NCI-H146 (cell line): ENCODE measurements at regions not wholly inside any gene's neighbourhood (a gene's known extent, or its start where the extent isn't known, plus 50 kb on each side); places are given as distances from the start of the nearest gene placed in this dataset.
"Not testable (repeated sequence)": the region's sequence is repeated elsewhere in the genome, so short reads cannot be mapped to it uniquely, and the experiment has no call there.

Source experiments
- DNase-seq: peaks from one replicate; lab custom pipeline; 2025; lab: John Stamatoyannopoulos, UW

GRCh38 chr12:127145241-127145928 is 1121.6 kb upstream of the TMEM132C start:
- no peak for DNase-seq

DNA sequence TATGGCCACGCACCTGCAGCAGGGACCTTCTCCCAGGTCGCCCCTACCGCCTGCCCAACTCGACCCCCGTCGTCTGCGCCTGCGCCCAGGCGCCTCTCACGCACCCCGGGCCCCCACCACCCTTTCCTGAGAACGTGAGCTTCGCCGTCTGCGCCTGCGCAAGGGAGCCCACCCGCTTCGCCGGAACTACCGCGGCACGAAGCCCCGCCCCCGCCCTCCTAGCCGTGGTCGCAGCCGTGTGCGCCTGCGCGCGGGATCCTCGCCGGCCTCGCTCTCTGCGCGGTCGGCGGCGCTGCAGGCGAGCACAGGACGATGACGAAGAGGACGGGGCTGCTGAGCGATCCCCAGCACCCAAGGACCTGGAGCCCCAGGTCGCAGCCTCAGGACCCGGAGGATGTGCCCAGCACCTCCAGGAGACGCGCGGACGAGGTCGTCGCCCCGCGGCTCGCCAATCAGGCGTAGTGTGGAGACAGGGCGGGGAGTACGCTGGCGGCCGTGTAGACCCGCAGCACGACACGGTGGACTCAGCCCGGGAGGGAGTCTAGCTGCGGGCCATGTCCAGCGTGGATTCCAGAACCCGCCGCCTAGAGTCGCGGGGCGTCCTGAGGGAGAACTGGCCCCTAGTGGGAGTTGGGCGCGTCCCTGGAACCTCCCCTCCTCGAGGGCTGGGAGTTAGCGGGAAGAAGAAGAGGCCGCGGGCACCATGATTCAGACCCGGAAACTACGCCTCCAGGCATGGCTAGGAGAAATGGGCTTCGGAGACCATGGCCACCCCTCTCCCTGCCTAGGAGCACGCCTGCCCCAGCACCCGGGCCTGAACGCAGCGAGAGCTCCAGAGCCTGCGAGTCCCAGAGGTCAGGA is 1120.8 kb upstream of the TMEM132C start:
- DNase-seq, result peak; percentile 60

DNA sequence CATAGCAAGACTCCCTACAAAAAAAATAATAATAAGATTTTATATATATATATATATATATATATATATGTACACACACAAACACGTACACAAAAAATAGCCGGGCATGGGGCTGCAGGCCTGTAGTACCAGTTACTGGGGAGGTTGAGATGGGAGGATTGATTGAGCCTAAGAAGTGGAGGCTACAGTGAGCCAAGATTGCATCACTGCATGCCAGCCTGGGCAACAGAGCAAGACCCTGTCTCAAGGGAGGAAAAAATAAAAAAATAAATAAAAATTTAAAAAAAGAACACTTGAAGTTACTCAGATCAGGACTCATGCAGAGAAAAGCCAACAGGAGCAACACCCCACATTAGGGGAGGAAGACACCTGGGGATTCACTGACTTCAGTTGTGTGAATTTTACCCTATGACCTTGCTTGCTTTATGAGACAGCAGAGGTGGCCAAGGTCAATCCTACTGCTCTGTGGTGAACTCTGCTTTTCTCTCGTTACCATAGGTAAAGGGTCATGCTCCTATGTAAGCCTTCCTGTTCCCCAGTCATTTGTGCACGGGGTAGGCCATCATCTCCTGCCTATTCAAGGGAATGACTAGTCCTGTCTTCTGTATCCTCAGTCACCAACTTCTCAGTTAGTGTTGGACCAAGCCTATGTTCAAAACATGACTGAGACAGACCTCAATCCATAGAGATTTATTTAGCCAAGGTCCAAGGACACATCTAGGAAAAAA is 1119.8 kb upstream of the TMEM132C start:
- no peak for DNase-seq

DNA sequence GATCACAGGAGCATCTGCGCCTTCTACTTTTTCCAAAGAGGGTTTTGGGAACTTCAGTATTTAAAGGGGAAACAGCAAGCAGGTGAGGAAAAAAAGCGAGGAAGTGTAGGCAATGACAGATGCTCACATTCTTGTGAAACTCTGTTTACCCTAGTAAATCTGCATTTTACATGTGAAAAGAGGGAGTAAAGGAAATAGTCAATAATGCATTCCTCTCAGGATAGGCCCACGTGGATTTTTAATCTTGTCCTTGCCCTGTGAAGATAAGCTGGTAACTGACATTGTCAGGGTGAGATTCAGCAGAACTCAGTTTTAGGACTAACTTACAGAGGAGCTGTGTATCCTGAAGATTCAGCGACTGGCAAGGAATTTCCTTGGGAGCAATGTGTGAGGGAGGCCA is 1119.2 kb upstream of the TMEM132C start:
- DNase-seq, result no peak

DNA sequence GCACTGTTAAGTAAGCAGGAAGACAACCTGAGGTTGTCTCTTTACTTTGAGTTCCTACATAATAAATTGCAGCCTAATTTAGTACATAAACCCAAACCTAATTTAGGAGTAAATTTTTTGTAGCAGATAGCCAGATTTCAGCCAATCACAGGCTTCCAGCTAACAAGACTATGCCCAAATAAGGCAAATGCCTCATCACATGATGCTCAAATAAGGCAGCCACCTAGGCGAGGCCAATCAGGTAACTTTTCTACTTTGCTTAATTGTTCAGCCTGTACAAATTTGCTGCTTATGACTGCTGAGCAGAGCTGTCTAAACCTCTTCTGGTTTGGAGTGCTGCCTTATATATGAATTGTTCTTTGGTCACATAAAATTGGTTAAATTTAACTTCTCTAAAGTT is 1118.7 kb upstream of the TMEM132C start:
- no peak for DNase-seq

DNA sequence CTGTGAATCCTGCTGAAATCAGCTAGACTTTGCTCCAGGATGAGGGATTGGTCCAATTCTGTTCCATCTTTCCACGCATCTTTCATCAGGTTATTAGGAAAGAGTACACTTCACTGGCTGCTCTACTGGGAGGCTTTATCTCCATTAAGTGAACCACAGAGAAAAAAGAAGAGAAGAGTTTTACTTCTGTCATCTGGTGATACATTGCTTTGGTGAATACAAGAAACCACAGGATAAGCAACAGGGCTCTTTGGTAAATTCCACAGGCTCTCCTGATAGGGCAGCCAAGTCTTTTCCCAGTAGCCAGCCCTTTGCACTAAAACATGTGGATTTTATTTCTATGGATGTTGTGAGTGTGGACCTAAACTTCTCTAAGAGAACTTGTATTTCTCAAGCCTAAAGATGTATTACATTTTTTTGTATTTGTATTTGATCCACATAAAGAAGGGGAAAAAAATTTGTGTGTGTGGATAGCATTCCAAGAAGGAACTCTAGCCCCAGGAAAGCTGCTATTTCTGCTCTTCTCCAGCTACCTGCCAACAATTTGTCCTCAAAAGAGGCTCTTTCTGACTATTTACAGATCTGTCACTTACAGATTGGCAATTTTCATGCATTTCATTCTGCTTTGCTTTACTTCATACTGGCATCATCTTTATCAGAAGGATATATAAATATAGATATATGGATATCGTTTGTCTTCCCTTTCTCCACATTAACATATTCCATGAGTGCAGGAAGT is 1117.6 kb upstream of the TMEM132C start:
- no peak for DNase-seq

DNA sequence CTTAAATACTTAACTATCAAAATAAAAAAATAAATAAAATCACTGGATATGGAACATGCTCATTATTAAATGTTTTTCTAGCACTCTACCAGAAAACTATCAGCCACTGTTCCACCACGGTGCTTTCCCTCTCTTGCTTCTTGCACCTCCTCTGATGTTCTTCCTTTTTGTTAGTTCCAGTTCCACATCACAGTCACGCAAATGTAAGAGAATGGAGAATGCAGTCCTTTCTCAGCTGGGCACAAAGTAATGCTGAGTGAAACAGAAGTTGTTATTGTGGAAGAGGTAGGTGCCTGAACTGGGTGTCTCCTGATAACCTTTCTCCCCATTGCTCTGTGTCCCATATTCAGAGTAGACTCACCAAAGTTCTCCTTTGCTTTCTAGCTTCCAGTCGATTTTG is 1116.9 kb upstream of the TMEM132C start:
- DNase-seq, result no peak

- no peak for DNase-seq
These were observed 1116.5 kb upstream of the TMEM132C start for GRCh38 chr12:127150479-127150878.

GRCh38 chr12:127150956-127151355 is 1116.0 kb upstream of the TMEM132C start:
- no peak for DNase-seq

DNA sequence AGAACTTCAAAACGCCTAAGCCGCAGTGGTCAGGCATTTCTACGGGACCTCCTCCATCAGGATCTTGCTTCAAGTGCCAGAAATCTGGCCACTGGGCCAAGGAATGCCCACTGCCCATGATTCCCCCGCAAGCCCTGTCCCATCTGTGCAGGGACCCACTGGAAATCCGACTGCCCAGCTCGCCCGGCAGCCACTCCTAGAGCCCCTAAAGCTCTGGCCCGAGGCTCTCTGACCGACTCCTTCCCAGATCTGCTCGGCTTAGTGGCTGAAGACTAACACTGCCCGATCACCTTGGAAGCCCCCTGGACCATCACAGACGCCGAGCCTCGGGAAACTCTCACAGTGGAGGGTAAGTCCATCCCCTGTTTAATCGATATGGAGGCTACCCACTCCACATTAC is 1113.0 kb upstream of the TMEM132C start:
- no peak for DNase-seq

DNA sequence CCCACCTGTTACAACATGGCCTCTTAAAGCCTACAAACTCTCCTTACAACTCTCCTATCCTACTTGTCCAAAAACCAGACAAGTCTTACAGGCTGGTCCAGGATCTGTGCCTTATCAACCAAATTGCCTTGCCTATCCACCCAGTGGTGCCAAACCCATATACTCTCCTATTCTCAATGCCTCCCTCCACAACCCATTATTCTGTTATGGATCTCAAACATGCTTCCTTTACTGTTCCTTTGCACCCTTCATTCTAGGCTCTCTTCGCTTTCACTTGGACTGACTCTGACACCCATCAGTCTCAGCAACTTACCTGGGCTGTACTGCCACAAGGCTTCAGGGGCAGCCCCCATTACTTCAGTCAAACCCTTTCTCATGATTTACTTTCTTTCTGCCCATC is 1112.1 kb upstream of the TMEM132C start:
- DNase-seq, result not testable (repeated sequence)

- not testable (repeated sequence) for DNase-seq
These were observed 1110.9 kb upstream of the TMEM132C start for GRCh38 chr12:127155935-127156619.

DNA sequence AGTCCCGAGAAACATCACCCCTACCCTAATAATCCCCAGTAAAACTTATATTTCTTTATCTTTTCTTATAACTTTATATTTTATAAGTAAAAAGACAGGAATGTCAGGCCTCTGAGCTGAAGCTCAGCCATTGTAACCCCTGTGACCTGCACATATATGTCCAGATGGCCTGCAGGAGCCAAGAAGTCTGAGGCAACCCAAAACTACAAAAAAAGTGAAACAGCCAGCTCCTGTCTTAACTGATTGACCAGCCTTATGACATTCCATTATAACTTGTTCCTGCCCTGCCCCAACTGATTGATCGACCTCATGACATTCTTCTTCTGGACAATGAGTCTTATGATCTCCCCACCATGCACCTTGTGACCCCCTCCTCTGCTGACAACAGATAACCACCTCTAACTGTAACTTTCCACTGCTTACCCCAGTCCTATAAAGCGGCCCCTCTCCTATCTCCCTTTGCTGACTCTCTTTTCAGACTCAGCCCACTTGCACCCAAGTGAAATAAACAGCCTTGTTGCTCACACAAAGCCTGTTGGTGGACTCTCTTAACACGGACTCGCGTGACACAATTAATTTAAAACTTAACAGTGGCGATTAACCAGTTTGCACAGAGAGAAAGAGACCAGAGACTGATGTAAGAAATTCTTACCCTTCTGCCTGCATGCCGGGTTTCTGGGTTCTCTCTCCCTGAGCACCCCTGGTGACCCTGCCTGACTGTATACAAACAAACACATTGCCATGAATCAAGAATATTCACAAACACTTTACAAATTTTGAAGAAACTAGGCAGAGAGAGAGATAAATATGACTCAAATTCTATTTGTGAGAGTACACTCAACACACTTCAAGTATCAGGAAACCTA is 1109.2 kb upstream of the TMEM132C start:
- not testable (repeated sequence) for DNase-seq

DNA sequence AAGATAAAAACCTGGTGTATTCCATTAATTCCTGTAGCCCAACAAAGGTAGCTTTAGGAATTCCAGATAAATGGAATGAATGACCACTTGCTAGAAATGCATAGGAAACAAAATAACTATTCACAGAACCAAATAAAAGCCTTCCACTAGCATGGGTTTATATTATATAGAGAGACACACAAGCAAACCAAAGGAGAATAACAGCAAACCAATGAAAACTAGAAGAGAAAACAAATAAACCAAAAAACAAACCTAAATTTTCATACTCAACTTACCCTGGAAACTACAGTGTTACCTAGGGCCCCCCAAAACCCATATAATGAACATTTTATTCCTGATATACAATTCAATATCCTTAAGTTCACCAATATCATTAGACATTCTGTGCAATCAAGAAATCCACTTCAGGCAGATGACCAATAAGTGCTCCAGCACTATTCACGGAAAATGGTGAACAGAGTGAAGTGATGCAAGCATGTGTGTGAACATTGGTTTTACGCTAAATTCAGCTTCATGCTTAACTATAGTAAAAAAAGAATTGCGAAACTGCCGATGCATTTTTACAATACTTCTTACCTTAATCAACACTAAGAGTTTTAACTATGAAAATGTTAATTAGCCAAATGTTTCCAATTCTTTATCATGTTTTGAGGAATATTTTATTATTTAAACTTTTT is 1108.4 kb upstream of the TMEM132C start:
- DNase-seq, result no peak

DNA sequence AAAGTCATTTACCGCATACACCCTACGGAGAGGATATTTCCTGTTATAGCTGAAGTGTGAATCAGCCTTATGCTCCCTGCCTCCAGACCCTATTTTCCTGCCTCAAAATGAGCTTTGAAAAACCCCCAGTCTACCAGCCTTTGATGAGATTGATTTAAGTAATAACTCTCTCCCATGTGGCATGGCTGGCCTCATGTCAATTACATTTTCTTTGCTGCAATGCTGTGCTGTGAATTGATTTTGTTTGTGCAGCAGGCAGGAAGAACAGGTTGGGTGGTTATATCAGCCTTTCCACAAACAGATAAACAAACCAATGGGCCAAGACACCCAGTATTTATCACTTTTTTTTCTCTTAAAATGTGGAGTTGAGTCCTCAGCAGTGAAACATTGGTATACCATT is 1105.5 kb upstream of the TMEM132C start:
- DNase-seq, result no peak

DNA sequence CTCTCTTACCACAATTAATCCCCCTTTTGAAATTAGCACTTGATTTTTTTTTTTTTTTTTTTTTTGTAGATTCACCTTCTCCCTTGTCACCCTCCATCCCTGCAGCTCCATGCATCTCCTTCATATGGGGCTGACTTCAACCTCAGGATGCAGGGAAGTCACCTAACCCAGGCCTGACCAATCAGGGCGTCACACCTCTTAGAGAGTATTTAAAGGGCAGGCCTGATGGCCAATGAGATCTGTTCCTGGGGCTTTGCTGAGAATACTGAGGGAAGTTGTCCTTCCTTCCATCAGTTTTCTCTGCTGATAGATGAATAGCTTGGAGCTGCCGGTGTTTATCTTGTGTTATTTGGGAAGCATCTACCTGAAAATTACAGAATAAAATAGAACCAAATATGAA is 1104.7 kb upstream of the TMEM132C start:
- DNase-seq, result no peak

DNA sequence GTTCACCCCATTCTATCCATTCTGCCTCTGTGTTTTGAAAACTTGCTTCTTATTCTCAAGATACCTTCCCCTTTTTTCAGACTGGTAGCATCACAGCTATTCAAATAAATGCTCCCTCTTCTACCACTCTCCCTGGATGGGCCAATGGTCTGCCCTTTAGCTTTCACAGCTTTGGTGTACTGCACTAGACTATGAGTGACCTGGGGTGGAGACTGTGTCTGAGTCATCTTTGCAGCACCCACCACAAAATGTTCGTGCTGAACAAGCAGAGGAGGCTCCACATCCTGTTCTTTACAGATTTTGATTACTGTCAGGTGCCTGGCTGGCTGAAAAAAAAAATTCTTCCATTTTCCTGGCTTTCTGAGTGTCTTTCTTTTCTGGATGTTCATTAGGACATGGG is 1104.1 kb upstream of the TMEM132C start:
- DNase-seq, result no peak

GRCh38 chr12:127165567-127166392 is 1101.2 kb upstream of the TMEM132C start:
- peak; percentile 70 for DNase-seq
